T-helper 1 cell (primary cell): ENCODE measurements at regions not wholly inside any gene's neighbourhood (a gene's known extent, or its start where the extent isn't known, plus 50 kb on each side); places are given as distances from the start of the nearest gene placed in this dataset.
"Not testable (repeated sequence)": the region's sequence is repeated elsewhere in the genome, so short reads cannot be mapped to it uniquely, and the experiment has no call there.

ENCODE experiments used
- DNase-seq, 5 donors: peaks; one replicate each; pipeline ENCODE4 v3.0.0-alpha.2; 2012 to 2020

DNA sequence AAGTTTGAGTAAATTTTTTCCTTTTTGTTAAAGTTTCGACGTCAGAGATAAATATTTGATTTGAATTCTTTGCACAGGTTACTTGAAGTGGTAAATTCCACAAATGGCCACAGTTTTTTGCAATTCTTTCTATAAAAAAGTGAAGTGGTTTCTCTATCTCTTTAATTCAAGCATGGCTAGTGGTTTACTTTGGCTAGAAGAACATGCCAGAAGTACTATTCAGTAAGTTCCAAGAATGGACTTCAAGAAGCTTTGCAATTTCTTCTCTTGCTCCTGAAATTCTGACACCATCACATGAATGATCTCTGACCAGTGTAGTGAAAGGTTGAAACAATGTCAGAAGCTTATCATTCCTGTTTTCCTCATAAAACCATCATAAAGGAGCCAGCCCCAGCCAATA is 55.7 kb upstream of the RNPC3 start:
- no peak for DNase-seq

DNA sequence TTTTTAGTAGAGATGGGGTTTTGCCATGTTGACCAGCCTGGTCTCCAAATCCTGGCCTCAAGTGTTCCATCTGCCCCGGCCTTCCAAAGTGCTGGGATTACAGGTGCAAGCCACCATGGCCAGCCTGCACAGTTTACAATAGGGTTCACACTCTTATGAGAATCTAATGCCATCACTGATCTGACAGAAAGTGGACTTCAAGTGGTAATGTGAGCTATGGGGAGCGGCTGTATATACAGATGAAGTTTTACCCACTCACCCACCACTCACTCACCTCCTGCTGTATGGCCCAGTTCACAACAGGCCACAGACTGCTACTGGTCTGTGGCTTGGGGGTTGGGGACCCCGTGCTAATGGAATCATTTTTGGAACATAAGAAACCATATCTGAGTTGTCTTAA is 58.4 kb upstream of the RNPC3 start:
- DNase-seq, result no peak

DNA sequence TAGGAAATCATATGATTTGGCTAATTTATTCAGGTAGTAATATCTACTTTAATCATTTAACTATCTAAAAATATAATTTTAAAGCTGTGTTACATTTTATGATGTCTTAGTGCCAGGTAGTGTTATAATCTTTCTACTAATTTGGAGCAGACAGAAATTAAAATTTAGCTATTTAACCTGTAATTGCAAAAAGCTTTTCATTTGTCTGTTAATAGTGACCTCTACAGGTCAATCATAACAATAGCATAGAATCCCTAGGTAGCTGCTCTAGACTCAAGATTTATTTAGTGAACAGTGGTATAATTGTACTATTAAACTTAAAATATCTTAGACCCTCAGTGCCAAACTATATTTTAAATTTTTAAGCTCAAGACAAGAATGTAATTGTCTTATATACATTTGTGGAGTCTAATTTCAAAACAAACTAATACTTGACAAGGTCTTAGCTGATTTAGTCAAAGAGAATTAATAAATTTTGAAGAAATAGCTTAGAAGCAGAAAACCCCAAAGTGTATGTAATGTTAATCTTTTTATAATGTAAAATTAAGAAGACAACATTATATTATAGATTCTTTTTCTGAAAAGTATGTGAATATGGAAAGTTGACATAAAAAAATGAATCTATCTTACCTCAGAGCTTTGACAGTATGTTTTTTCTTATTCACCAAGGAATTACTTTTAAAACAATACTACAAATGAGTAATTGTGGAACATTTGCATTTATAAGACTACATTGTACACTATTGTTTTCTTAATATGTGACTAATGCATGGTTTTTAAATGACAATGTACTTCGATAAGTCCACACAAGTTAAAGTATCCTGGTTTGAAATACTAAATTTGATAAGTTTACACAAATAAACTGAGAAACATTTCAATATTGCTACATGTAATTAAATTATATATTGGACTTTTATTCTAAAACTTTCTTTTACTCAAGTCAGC is 64.1 kb upstream of the RNPC3 start:
- peak in 1 of 5 donors; percentile 1 for DNase-seq

DNA sequence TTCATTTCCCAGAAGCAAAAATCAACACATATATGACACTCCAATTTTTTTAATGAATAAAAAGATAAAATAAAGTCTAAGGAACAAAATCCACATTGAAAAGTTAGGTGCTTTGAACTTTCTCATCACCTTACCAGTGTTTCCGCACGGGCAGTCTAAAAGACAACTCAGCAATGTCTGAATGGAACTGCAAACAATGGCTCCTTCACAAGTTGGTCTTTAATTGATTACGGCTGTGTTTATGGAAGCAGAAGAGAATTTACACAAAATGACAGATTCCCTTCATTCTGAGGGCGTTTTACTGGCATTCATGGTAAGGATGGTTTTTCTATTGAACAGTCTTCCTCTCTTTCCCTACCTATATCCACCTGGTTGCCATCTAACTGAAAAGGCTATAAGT is 65.0 kb upstream of the RNPC3 start:
- DNase-seq, result no peak

DNA sequence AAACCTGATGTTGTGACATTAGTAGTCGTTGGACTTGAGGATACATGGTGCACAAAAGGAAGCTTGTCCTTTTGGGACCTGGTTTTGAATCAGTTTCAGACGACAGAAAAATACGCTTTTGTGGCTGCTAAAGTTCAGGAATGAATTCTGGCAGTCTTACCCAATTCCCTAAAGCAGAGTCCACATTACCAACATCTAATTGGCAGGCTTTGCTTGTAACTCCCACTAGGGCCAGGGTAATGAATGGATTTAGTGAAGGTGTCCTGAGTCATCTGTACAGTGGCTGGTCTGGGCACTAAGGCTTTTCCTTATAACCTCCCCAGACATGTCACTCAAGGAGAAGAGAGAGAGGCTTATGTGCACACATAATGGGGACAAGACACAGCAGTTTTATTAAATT is 66.2 kb upstream of the RNPC3 start:
- DNase-seq, result no peak

DNA sequence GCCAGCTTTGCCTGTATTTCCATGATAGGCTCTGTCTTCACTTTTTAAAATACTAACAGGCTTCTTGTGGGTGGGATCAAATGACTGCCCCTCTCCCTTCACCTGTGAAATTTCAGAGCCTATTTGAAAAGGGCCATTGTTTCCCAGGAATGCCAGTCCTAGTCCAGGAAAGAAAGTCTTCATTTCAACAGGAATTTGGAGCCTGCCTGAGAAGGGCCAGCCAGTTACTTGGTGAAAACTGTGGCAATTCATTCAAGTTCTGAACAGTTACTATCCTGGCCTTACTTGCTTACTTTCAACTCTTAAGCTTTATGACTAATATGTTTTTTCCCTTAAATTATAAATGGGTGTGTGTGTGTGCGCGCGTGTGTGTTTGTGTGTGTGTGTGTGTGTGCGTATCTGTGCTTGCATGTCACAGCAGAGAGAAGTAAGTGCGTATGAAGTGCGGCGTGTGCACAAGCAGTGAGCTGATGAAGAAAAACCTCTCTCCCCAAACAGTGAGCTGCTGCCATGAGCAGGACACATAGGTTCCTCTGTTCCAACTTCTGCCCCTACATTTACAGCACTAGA is 67.5 kb upstream of the RNPC3 start:
- no peak for DNase-seq

DNA sequence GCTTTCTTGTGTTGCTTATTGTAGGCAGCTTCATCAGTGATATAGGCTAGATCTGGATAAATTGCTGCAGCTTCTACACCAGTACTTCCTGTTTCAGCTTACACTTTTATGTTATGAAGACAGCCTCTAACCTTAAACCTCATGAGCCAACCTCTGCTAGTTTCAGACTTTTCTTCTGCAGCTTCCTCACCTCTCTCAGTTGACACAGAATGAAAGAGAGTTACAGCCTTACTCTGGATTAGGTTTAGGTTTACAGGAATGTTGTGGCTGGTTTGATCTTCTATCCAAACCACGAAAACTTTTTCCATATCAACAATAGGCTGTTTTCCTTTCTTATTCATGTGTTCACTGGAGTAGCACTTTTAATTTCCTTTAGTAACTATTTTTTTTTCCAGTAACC is 76.9 kb upstream of the RNPC3 start:
- DNase-seq, result peak in 1 of 5 donors; percentile 7

DNA sequence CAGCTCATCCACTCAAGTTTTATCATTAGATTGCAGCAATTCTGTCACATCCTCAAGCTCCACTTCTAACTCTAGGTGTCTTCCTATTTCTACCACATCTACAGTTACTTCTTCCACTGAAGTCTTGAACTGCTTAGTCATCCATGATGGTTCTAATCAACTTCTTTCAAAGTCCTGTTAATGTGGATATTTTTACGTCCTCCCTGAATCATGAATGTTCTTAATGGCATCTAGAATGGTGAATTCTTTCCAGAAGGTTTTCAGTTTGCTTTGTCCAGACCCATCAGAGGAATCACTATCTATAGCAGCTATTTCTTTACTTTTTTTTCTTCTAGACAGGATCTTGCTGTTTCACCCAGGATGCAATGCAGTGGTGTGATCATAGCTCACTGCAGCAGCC is 78.0 kb upstream of the RNPC3 start:
- DNase-seq, result no peak

DNA sequence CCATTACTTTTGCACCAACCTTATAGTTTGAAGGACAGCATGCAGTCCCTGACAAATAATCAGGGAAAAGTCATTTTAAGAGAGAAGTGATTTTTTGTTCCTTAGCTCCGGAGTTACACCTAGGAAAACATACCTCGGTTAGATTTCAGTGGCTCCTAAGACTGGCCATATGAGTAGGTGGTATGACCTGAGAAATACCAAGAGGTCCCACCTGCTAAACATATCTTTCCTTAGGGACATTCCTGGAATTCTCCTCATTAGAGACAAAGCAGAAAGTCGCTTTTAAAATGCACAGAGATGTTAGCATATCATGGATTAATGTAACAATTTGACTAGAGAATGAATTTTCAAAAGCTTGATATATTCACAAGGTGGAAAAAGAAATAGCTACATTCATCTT is 84.2 kb upstream of the RNPC3 start:
- no peak for DNase-seq

DNA sequence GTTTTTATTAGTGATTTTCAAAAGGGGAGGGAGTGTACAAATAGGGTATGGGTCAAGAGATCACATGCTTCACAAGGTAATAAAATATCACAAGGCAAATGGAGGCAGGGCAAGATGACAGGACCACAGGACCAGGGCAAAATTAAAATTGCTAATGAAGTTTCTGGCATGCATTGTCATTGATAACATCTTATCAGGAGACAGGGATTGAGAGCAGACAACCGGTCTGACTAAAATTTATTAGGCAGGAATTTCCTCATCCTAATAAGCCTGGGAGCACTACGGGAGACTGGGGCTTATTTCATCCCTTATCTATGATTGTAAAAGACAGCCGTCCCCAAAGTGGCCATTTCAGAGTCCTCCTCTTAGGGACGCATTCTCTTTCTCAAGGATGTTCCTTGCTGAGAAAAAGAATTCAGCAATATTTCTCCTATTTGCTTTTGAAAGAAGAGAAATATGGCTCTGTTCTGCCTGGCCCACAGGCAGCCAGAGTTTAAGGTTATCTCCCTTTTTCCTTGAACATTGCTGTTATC is 88.9 kb upstream of the RNPC3 start:
- DNase-seq, result not testable (repeated sequence)

DNA sequence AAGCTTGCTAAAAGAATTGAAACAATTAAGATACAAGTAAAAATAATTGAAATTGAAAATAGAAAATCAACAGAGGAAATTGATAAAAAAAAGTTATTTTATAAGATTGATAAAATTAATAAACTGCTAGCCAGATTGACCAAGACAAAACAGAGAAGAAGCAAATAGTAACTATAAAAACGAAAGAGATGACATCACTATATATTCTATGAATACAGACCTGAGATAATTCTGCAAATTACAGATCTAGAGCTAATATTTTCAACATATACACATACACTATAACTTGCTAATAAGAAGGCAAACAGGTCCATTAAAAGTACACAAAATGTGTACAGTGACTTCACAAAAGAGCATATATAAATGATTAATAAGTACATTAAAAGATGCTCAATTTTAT is 90.1 kb upstream of the RNPC3 start:
- DNase-seq, result no peak

DNA sequence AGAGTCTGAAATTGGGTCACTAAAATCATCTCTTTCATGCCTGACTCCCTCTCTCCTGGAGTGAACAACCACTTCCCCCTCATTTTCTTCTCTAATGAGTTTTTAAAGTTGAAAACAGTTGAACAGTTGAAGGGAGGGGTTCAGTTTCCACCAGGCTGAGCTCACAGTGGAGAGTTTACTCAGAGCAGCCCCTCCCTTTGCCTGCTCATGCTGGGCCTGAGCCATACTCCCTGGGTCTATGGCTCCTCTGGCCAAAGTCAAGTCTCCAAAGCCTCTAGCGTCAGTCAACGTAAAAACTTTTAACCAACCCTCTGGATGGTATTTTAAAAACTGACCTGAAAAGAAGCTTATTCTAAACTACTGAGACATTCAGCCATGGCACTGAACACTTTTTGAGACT is 100.8 kb upstream of the RNPC3 start:
- no peak for DNase-seq

DNA sequence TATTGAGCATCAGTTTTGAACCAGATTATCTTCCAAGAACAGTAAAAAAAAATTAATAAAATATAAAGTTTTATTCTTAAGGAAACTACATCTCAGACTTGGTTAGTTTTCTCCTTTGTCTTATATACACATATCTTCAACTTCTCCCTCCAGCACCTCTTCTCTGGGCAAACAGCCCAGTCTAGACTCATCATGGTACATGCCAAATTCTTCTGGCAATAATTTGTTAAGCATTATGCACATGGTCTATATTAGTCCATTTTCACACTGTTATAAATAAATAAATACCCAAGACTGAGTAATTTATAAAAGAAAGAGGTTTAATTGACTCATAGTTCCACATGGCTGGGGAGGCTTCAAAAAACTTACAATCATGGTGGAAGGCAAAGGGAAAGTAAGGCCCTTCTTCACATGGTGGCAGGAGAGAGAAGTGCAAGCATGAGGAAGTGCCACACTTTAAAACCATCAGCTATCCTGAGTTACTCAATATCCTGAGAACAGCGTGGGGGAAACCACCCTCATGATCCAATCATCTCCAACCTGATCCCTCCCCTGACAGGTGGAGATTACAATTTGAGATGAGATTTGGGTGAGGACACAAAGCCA is 108.7 kb upstream of the RNPC3 start:
- DNase-seq, result no peak

DNA sequence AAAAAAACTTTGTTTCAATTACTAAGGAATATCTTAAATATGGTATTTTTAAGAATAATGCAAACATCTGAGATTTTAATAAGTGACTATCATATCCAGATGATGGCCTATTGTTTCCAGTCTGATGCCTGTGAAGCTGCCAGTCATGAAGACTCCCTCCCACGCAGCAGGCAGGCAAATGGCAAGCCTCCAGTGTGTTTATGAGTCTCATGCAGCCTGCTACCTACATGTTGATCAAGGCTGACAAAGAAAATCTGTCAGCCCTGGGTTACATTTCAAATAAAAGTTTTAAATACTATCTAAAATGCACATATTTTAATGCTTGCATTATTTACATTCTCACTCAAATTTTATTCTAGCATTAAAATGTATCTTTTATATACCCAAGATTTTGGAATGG is 137.6 kb upstream of the RNPC3 start:
- no peak for DNase-seq

DNA sequence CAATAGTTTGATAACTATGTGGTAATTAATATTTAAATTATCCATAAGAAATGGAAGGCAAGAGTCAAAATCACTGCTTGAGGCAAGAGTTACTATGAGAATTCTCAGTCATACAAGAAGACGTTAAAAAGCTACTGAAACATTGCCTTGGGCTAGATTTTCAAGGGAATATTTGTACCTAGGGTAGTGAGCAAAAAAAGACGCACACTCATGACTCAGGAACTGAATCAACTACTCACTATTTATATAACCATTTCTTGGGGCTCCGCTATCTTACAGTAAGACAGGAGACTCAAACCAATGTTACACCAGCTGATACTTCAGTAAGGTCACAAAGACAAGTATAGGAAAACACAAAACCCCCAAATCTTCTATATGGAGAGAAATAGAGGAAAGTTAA is 151.5 kb upstream of the RNPC3 start:
- DNase-seq, result no peak

DNA sequence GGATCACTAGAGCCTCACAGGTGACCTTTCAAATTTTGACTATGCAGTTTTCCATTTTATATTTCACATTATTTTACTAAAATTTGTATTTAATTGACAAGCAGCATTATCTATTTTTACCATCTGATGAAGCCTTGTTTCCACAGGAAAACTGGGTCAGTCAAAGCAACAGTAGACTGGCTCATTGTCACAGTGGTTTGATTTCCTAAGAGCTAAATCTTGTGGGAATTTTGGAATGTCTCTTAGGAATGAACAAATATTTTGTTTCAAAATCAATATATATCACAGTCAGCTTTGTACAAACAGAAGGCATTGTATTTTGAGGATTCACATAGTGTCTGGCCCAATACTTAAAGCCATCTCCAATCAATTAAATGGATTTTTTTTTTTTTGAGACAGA is 152.6 kb upstream of the RNPC3 start:
- DNase-seq, result no peak

DNA sequence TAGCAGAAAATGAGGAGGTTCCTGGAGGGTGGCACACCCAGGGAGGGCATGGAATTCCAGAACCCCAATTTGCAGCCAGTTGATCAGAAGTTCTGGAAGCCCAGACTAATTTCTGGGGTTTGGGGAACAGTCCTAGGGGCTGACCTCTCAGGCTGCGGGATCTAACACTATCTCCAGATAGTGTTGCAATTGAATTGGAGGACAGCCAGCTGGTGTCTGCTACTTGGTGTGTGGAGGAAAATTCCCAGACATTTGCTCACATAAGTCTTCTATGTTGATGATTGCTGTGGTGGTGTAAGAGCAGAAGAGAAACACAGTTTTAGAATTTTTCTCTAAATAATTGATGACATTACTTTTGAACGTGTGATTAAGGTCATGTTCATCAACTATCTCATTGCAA is 154.3 kb upstream of the RNPC3 start:
- no peak for DNase-seq

DNA sequence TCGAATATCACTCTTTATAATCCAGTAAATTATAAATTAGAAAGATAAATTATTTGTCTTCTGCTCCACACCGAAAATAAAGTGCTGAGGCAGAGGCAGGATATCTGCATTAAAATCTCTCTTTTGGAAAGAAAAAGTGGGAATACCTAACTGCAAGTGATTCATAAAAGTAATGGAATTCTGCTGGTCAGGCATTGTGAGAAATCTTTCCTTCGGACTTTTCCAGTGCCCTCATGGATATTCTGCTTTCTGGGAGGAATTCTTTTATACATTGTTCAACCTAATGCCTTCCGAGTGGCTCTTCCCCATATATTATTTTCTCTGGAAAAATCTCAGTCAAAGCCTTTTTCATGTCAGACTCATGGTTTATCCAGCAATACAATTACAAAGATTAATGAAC is 158.3 kb upstream of the RNPC3 start:
- no peak for DNase-seq

DNA sequence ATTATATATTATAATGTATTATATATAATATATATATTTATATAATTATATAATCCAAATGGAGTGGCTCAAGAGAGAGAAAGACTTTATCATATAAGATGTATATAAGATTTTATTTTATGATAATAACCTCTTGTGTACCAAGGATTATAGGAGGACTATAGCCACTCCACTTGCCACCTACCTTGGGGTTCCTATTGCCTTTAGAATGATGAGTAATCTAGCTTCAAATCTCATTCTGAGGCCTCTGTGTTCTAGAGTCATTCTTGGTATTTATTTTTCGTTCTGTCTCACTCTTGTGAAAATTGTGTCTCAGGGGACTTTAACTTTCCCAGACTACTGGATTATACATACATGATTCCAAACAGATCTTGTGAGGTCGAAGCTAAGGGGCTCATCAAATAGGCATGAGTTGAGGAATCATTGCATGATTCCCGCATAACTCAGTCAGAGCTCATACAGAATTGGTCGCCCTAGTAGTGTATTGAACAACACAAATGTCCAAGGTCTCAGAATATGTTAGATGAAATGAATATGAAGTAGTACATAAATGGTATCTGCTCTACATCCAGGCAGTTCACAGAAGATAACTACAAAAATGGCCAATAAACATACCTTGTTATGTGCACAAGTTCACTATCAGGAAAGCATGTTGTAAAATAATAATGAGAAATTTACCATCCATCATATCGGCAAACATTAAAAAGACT is 159.5 kb upstream of the RNPC3 start:
- peak in 1 of 5 donors; percentile 9 for DNase-seq

DNA sequence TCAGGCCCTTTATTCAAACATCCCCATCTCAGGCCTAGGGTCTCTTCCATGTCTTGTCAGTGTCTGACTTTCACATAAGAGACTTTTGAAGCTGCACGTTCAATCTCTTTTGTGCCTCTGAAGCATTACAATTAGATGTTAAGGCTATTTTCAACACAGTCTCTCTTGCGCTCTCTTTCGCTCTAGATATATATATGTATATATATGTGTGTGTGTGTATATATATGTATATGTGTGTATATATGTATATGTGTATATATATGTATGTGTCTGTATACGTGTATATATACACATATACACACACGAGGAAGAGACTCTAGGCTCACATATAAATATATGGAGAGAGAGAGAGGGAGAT is 162.5 kb upstream of the RNPC3 start:
- DNase-seq, result peak in 1 of 5 donors; percentile 5

DNA sequence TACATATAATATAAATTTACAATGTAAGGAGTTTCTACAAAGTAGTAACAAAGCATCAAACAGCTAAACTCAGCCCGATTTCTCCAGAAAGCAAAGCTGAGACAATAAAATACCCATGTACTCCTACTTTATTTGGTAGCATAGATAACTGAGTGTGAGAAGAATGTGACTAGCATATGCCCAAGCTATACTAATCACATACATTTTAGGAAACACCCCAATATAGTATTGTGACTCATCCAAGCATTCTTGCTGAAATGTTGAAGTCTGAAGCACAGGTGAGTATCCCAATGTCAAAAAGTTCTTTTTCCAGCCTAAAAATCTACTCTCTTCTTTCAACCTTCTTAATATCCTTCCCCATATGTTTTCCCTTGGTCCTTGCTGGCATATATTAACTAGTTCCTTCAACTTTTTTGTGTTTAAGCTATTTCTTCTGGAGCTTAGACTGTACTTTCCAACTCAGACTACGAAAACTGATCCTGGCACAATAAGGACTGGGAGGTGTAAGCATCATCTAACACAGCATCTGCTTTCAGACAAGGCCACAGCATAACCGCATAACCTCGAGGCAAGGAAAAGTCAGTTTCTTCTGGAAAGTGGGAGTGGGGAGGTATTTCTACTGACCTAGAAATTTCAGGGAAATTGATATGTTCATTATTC is 163.0 kb upstream of the RNPC3 start:
- no peak for DNase-seq

DNA sequence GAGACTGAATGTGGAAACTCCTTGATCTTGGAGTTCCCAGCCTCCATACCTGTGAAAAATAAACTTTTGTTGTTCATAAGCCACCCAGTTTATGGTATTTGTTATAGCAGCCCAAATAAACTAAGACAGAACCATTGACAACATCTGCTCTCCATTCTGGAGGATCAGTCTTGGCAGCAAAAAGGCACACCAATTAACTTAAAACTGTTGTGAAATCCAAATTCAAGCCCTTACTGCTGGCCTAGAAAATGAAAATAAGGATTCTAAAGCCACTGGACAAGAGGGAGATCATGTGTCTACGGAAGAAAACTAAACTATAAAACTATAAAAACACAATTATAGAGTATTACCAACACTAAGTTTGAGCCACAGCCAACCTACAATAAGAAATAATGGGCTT is 172.1 kb upstream of the RNPC3 start:
- DNase-seq, result no peak

DNA sequence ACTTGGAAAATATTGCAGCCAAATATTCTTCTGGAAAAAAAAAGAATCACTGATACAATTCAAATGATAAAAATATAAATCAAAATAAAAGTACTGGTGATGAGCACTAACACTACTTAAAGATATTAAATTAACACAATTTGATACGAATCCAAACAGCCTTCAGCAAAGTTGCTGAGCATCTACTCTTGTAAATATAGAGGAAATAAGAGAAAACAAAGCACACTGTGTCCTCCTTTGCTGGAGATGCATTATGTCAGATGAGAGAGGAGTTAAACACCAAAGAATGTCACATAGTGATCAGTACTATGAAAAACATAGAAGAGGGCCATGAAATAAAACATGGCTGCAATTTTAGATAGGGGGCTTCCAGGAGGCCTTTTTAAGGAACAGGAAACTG is 177.4 kb upstream of the RNPC3 start:
- no peak for DNase-seq
